LHCN-M2 (cell line): ENCODE measurements at regions not wholly inside any gene's neighbourhood (a gene's known extent, or its start where the extent isn't known, plus 50 kb on each side); places are given as distances from the start of the nearest gene placed in this dataset.
"Not testable (repeated sequence)": the region's sequence is repeated elsewhere in the genome, so short reads cannot be mapped to it uniquely, and the experiment has no call there.

Experiments used
- DNase-seq: peaks from one replicate; pipeline ENCODE4 v3.0.0-alpha.2; 2012; ENCODE audit warnings: low read depth

DNA sequence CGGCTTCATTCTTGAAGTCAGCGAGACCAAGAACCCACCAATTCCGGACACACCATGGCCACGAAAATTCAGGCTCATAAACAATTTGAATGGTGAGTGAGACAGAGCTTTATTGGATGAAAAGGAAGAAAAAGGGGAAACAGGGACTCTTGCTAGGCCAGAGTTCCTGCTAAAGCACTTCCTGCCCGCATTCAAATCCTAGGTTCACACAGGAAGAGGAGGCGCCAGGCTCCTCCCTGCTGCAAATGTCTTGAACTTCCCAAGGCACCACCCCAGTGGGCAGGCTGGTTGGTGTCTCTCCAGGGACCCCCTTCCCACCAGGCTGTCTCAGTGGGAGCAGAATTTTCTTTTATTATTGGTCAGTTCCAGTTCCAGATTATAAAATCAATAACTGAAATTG lies 121.2 kb downstream of the FSCB start:
- no peak for DNase-seq

DNA sequence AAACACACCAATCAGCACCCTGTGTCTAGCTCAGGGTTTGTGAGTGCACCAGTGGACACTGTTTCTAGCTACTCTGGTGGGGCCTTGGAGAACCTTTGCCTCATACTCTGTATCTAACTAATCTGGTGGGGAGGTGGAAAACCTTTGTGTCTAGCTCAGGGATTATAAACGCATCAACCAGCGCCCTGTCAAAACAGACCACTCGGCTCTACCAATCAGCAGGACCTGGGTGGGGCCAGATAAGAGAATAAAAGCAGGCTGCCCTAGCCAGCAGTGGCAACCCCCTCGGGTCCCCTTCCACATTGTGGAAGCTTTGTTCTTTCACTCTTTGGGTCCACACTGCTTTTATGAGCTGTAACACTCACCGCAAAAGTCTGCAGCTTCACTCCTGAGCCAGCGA lies 121.8 kb downstream of the FSCB start:
- not testable (repeated sequence) for DNase-seq

DNA sequence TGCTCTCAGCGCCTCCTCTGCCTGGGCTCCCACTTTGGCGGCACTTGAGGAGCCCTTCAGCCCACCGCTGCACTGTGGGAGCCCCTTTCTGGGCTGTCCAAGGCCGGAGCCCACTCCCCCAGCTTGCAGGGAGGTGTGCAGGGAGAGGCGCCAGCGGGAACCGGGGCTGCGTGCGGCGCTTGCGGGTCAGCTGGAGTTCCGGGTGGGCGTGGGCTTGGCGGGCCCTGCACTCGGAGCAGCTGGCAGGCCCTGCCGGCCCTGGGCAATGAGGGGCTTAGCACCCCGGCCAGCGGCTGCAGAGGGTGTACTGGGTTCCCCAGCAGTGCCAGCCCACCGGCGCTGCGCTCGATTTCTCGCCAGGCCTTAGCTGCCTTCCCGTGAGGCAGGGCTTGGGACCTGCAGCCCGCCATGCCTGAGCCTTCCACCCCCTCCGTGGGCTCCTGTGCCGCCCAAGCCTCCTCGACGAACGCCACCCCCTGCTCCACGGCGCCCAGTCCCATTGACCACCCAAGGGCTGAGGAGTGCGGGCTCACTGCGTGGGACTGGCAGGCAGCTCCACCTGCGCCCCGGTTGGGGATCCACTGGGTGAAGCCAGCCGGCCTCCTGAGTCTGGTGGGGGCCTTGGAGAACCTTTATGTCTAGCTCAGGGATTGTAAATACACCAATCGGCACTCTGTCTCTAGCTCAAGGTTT lies 122.3 kb downstream of the FSCB start:
- DNase-seq = not testable (repeated sequence)

DNA sequence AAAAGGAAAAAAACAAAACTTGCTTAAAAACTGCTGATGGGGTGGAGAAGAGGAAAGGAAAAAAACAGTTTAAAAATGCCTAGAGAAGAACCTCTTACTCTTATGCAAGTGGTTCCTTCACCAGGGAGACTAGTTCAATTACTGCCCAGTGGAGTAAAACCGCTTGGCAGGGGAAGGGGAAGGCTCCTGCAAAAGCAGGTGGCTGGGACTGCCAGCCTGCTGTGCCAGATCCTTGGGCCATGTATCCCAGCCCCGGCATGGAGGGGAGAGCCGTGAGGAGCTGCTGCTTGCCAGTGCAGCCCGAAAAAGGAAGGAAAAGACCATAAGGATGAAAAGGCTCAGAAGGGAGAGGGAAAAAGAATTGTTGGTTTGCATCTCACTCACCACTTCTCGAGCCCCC lies 123.0 kb downstream of the FSCB start:
- no peak for DNase-seq

DNA sequence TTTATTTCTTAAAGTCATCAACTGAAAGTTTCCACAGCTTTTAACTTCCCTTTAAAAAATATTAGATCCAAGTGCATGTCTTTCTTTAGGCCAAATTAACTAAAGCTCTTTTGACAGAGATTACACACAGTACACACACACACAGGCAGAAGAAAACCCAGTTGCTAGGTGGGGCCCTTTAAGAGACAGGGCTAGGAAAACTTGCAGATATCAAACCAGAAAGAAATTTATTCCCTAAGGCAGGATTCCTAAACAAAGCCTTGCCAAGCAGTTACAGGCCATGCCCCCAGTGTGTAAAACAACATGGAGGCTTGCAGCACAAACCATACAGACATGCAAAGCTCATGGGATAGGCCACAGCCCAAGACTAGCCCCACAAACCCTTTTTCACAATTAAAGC lies 123.4 kb downstream of the FSCB start:
- DNase-seq = no peak

DNA sequence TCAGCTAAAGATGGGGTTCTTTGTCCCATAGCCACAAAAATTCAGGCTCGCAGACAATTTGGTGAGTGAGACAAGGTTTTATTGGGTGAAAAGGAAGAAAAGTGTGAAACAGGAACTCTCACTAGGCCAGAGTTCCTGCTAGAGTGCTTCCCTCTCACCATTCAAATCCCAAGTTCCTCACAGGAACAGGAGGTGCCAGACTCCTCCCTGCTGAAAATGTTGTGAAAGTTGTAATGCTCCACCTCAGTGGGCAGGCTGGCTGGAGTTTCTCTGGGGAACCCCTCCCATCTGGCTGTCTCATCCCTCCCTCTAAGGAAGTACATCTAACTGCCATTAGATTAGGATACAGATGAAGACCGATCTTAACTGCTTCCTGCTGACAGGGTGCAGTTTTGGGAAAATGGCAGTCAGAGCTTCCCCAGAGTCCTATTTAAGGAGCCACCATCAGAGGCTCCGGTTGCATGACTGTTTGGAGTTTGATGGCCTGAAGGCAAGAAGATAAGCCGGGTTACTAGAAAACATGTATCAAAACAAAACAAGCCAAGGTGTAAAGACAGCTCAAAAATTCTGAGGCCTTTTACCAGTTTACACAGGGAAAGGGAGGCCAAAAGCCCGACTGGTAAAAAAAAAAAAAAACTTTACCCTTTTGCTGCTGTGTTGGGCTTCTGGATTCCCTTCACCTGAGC lies 127.6 kb downstream of the FSCB start:
- no peak for DNase-seq

DNA sequence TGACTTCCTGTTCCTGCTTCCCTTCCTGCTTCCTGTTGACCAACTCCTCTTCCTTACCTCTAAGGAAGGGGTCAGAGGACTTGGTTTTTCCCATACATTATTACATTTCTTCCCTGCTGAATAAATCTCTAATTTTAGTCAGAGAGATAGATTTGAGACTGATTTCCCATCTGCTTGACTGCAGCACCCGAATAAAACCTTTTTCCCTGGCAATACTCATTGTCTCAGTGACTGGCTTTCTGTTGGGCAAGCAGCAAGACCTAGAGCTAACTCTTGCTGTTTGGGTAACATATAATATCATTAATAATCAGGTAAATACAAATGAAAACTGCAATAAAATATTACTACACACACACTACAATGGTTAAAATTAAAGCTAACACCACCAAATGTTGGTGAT lies 132.2 kb downstream of the FSCB start:
- DNase-seq = no peak

DNA sequence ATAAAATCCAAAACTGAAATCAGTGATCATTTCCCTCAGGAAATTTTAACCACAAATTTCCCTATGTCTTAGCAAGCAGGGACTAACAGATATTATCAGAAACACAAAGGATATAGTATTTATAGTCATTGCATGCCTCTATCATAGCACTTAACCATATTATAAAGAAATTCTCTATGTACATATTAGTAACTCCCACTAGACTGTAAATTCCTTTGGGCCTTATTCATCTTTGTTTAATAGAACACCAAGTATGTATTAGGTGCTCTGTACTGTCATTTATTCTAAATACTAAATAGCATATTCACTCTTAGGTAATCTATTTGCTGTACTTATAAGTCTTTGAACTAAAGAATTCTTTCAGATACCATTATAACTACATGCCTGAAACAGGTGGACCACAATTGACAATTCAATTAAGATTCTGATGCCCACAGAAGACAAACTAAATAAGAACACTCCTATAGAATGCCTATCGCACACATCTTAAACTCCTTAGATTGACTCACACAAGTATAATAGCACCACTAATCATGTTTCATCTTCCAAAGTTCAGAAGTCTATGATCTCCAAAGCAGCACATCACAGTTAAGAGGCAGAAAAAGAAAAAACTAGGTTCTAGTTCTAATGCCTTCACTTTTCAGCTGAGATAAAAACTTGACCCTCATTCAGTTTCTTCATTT lies 134.1 kb downstream of the FSCB start:
- no peak for DNase-seq

DNA sequence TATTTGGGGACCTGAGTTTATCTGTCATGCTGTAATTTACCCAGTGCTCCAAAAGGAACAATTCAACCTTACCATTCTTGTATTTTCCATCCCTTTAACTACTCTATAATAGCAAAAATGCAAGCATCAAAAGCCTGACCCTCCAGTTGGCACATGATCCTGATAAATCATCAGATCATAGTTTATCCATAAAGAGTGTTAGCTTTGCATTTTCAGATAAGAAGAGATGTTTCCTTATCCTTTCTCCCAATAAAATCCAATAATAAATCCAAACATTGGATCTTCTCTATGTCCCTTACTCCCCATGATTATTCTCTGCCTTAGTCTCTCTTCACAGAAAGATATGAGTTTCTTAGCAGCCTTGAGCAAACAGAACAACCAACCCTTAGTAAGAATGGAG lies 134.9 kb downstream of the FSCB start:
- no peak for DNase-seq

DNA sequence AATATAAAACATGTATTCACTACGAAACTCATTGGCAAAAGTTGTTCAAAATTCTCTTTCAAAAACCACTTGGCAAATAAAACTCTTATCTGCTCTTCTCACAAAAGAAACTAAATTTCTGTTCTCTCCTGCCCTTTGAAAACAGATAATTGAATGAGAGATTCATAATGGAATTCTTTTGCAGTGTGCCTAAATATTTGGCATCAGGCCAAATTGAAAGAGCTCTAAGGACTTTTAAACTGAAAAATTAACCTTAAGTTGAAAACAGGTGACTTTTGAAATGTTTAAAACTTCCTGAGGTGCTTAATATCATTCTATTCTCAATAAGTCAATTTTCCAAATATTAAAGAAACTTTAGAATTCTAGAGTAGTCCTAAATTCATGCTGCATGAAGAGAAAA lies 136.4 kb downstream of the FSCB start:
- no peak for DNase-seq

DNA sequence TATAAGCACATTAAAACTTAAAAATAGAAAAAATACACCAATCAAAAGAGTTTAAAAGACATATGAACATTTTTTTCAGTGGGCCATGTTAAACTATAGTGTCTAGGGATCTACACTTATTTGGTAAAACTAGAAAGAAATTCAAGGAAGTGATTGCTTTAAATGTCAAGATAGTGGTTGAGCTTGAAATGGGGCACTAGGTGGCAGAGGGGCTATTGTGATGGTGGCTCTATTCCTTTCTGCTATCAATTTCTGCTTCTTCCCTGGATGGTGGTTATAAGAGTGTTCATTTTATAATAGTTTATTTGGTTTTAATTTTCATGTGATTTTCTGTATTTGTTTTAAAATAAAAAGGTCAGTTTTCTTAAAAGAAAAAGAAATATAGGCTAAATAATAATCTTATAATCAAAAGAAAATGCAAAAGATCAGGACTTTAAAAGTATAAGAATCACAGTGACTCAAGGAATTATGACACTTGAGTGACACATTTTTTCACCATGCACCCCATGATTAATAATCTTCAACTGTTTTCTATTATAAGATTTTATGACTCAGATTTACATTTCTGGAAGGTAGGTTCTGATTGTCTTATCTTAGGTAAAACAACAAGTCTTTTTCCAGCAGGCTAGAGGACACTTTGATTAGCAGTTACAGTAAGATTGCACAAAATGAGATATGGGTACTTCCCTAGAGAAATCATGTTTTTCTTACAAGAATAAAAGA lies 137.5 kb downstream of the FSCB start:
- DNase-seq = no peak

DNA sequence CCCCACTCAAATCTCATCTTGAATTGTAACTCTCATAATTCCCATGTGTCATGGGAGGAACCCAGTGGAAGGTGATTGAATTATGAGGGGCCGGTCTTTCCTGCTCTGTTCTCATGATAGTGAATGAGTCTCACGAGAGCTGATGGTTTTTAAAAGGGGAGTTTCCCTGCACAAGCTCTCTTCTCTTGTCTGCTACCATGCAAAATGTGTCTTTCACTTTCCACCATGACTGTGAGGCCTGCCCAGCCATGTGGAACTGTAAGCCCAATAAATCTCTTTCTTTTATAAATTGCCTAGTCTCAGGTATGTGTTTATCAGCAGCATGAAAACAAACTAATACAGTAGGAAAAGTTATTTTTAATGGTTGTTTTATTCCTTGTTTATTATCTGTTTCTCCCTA lies 146.0 kb downstream of the FSCB start:
- no peak for DNase-seq

DNA sequence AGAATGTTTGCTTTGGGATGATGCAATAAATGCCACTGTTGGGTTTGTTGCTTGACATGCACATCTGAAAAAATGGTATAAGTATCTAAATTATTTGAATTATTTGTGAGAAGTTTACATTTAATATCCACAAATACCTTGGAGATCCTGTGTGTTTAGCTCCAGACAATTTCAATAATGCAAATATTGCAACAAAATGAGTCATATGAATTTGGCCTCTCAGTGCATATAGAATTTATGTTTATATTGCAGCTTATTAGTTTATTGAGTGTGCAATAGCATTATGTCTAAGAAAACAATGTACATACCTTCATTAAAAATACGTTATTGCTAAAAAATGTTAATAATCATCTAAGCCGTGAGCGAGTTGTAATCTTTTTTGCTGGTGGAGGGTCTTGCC lies 153.3 kb downstream of the FSCB start:
- DNase-seq = no peak

DNA sequence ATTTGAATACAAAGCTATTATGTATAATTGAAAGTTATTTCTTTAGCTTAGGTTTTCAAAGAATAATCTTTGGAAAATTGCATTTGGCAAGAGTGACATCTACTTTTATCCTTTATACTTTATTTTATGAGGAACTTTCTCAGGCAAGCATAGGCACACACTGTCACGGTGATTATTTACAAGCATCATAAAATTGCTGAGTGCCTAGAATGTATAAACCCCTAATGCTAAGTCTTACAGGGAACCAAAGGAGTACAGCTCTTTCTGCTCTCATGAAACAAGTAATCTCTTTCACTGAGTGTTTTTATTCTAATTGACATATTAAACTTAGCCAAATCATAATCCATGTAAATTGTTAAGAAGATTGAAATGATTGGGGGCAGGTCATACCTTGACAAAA lies 154.9 kb downstream of the FSCB start:
- no peak for DNase-seq

DNA sequence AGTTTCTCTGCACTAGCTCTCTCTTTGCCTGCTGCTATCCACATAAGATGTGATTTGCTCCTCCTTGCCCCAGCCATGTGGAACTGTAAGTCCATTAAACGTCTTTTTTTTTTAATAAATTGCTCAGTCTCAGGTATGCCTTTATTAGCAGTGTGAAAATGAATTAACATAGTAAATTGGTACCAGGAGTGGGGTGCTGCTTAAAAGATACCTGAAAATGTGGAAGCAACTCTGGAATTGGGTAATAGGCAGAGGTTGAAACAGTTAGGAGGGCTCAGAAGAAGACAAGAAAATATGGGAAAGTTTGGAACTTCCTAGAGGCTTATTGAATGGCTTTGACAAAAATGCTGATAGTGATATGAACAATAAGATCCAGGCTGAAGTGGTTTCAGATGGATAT lies 159.8 kb downstream of the FSCB start:
- DNase-seq = no peak

DNA sequence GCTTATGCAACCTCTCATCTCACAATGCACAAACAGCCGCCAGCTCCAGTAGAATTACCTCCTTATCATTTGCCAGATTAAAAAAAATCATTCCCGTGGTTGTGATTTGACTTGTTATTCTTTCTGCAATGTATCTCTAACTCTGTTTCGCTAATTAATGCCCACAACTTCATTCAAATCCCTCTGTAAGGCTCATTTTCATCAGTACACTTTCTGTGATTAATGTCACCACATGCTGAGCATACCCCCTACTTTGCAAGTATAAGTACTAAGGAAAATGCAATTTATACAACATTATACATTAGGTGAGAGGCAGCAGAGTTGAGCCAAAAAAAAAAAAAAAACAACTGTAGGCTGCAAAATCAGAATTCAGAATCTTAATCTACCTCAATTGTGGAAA lies 166.0 kb downstream of the FSCB start:
- DNase-seq = no peak

DNA sequence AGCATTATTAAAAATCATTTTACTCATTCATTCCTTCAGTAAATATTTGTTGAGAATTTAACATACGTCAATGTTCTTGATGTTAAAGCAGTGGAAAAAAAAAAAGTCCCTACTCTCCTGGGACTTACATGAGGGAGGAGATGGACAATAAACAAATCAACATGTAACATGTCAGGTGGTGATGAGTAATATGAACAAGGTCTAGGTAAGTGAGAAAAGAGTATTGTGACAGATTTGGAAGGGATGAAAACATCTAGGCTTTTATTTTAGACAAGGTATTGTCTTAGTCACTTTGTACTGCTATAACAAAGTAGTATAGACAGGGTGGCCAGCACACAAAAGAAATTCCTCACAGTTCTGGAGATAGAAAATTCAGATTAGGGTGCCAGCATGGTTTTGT lies 167.2 kb downstream of the FSCB start:
- no peak for DNase-seq

DNA sequence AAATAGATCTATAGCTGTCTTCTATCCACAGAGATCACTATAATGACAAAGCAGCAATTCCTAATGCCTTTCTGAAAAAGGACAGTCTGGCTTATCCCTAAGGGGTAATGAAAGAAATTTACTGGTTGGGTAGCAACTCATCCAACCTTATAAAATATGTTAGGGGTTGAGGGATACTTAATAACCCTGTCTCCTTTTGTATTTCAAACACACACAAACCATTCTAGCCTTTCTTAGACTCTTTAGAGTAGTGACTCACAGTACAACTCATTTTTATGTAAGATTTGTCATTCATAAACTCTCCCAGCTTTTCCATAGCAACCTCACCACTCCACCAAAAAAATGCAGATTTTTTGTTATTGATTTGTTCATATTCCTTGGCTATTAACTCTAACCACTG lies 167.9 kb downstream of the FSCB start:
- DNase-seq = no peak

DNA sequence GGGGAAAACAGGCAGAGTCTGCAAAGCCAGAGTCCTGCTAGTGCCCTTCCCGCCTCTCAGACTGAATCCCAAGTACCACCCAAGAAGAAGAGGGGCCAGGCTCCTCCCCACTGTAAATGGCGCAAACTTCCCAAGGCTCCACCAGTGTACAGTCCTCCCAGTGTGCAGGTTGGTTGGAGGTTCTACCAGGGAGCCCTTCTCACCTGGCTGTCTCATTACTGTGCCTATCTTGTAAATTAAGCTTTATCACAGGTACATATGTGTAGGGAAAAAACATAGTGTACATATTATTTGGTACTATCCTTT lies 189.7 kb downstream of the FSCB start:
- no peak for DNase-seq

DNA sequence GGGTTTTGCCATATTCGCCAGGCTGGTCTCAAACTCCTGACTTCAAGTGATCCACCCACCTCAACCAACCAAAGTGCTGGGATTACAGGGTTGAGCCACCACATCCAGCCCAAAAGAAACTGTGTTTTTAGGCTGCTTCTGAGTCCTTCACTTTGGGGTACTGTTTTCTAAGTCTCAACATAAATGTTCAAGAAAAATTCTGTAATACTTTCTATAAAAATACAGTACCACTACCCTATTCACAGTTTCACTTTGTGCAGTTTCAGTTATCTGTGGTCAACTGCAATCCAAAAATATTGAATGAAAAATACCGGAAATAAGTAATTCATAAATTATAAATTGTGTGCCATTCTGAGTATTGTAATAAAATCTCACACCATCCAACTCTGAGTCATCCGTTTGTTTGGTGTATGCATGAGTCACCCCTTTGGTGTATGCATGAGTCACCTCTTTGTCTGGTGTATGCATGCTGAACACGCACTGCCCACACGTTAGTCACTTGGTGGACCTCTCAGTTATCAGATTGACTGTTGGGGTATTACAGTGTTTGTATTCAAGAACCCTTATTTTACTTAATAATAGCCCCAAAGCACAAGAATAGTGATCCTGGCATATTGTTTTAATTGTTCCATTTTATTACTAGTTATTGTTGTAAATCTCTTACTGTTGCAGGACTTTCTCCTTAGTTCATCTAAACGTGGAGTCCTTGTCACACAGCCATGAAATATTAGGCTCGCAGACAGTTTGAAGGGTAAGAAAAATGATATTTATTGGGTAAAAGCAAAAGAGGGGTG lies 190.2 kb downstream of the FSCB start:
- peak; percentile 76 for DNase-seq

DNA sequence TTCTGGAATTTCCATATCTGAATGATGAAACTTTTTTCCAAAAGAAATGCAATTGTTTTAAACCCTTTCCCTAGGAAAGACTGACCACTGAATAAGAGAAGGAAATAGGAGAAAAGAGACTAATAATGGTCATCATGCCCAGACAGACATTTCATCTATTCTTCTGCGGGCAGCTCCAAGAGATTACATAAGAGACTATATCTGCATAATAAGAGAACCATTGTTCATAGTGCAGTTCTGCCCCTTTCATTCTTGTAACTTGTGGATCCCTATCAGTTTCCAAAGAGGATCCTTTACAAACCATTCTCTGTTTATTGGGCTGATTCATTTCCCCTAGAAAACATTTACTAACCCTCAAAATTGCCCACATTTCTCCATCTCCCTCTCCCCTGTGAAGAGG lies 197.8 kb downstream of the FSCB start:
- DNase-seq = no peak

DNA sequence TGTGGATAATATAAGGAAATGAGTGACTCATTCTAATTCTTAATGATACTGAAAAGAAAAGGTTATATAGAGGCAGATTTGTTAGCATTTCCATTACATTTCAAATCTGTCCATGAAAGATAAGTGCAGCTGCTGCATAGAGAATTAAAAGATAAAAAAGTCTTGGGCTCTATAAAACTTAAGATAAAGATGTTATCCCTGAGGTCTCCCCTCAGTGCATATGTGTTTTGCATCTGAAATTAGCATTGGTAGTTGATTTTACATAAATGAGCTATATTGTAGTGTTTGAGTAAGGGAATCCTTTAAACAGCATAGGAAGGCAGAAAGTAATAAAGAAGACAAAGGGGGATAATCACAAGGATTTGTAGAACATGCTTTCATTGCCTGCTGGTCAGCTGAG lies 206.2 kb downstream of the FSCB start:
- DNase-seq = no peak
